MM.1S (cell line): ENCODE measurements at regions not wholly inside any gene's neighbourhood (a gene's known extent, or its start where the extent isn't known, plus 50 kb on each side); places are given as distances from the start of the nearest gene placed in this dataset.

Experiments
- CTCF ChIP-seq: fragments of 300-600 bp; sonication (generic); IDR thresholded peaks from 2 replicates; pipeline ENCODE4 v1.5.1; 2016; ENCODE audit warnings: antibody characterized with exemption, low read length, mixed read lengths
- EZH2 ChIP-seq: fragments of 300-600 bp; sonication (generic); optimal IDR thresholded peaks from 2 replicates; pipeline ENCODE3; 2017; ENCODE audit warnings: low read depth, mild to moderate bottlenecking, antibody characterized with exemption, low read length, mixed read lengths
- EZH2phosphoT487 ChIP-seq: fragments of 300-600 bp; sonication (generic); IDR thresholded peaks from 2 replicates; pipeline ENCODE4 v1.6.1; 2018; ENCODE audit warnings: antibody characterized with exemption, low read length

- no peak for TF ChIP-seq CTCF
- no peak for TF ChIP-seq EZH2
- no peak for TF ChIP-seq EZH2phosphoT487
These were observed 252.8 kb upstream of the SFRP2 start for GRCh38 chr4:154041640-154042039.
